Mammary epithelial cell (primary cell): ENCODE measurements at regions not wholly inside any gene's neighbourhood (a gene's known extent, or its start where the extent isn't known, plus 50 kb on each side); places are given as distances from the start of the nearest gene placed in this dataset.

ENCODE experiments used
- CTCF ChIP-seq, 2 donors: IDR thresholded peaks in 1 of 2; conservative IDR thresholded peaks in 1 of 2; 2 replicates each; pipeline ENCODE4 v1.5.1; 2011 to 2012; ENCODE audit warnings: inconsistent platforms in 2 of 2, low read length in 2 of 2, mild to moderate bottlenecking in 2 of 2, control low read depth in 1 of 2, low read depth in 1 of 2; ENCODE audit not compliant: insufficient read depth in 1 of 2; ENCODE audit errors: extremely low read depth in 1 of 2
- EZH2 ChIP-seq: IDR thresholded peaks from 2 replicates; pipeline ENCODE4 v1.6.1; 2012; ENCODE audit warnings: low read length, inconsistent platforms, borderline replicate concordance

DNA sequence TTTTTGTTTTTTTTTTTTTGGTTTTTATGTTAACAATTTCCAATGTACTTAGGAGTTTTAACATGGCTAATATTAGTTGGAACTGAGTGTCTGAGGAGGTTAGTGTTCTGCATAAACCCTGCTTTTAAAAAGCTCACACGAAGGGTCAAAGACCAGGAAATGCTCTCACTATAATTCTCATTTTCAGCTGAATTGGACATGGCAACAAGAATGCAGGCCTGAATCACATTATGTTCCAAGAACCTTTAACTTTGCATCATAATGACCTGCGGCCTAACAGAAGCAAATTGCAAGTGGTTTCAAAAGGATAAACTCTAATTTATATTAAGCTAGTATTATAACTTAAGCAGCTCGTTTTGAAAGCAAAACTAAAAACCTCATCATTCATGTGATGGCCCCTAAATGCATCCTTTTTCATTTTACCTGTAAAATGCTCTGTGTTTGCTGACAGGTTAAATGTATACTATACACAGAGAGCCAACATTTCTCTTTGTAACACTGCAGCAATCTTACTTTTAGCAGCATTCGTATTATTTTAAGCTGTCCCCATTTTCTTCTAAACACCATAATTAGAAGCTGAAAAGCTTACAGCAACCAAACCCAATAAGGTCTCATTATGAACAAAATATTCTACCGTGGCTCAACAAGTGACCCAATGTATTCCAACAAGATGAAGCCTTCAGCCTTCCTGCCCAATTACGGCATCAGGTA, 242.8 kb upstream of the SP4 start:
- TF ChIP-seq CTCF (conservative IDR thresholded peaks at IDR 0.05 in 1 of 2, IDR thresholded peaks at IDR 0.05 in 1 of 2; ENCODE audit: extremely low read depth in 1 of 2, insufficient read depth in 1 of 2, low read depth in 1 of 2, low read length in 2 of 2) (no peak), EZH2 (no peak)
